GM19395 (cell line): ENCODE measurements at regions not wholly inside any gene's neighbourhood (a gene's known extent, or its start where the extent isn't known, plus 50 kb on each side); places are given as distances from the start of the nearest gene placed in this dataset.
"Not testable (repeated sequence)": the region's sequence is repeated elsewhere in the genome, so short reads cannot be mapped to it uniquely, and the experiment has no call there.

ENCODE experiments used
- ATAC-seq: cut with Tn5 transposase; IDR thresholded peaks from one replicate; pipeline ENCODE4 v1.9.1; 2021; ENCODE audit warnings: mild to moderate bottlenecking, moderate library complexity; ENCODE audit not compliant: unreplicated experiment

GRCh38 chr12:131311279-131311722 lies 357.6 kb downstream of the ADGRD1 start:
- ATAC-seq: not testable (repeated sequence)

GRCh38 chr12:131311764-131312163 lies 358.1 kb downstream of the ADGRD1 start:
- ATAC-seq: no peak

- not testable (repeated sequence) for ATAC-seq
Observed at GRCh38 chr12:131312382-131312781, 358.7 kb downstream of the ADGRD1 start.

- ATAC-seq: no peak
Observed at GRCh38 chr12:131312793-131313545, 359.3 kb downstream of the ADGRD1 start.

- no peak for ATAC-seq
Observed at GRCh38 chr12:131313635-131314034, 359.9 kb downstream of the ADGRD1 start.

GRCh38 chr12:131314524-131315090 lies 360.9 kb downstream of the ADGRD1 start:
- no peak for ATAC-seq

GRCh38 chr12:131315601-131316000 lies 361.9 kb downstream of the ADGRD1 start:
- no peak for ATAC-seq

- ATAC-seq: no peak
Observed at GRCh38 chr12:131316388-131316787, 362.7 kb downstream of the ADGRD1 start.

GRCh38 chr12:131318045-131318685 lies 364.5 kb downstream of the ADGRD1 start:
- no peak for ATAC-seq

GRCh38 chr12:131321988-131322387 lies 368.3 kb downstream of the ADGRD1 start:
- no peak for ATAC-seq

- ATAC-seq: not testable (repeated sequence)
Observed at GRCh38 chr12:131322460-131322859, 368.8 kb downstream of the ADGRD1 start.

- no peak for ATAC-seq
Observed at GRCh38 chr12:131323879-131324278, 370.2 kb downstream of the ADGRD1 start.

- ATAC-seq: no peak
Observed at GRCh38 chr12:131327521-131328488, 374.1 kb downstream of the ADGRD1 start.

GRCh38 chr12:131328861-131329845 lies 375.4 kb downstream of the ADGRD1 start:
- not testable (repeated sequence) for ATAC-seq

- no peak for ATAC-seq
Observed at GRCh38 chr12:131330106-131330815, 376.6 kb downstream of the ADGRD1 start.

GRCh38 chr12:131331148-131331750 lies 377.5 kb downstream of the ADGRD1 start:
- no peak for ATAC-seq

- no peak for ATAC-seq
Observed at GRCh38 chr12:131332224-131332623, 378.5 kb downstream of the ADGRD1 start.

GRCh38 chr12:131333136-131333535 lies 377.8 kb upstream of the SFSWAP start:
- no peak for ATAC-seq
